GM04504 (cell line): ENCODE measurements at regions not wholly inside any gene's neighbourhood (a gene's known extent, or its start where the extent isn't known, plus 50 kb on each side); places are given as distances from the start of the nearest gene placed in this dataset.

Source experiments
- DNase-seq: peaks from one replicate; pipeline ENCODE4 v3.0.0-alpha.2; 2012; ENCODE audit warnings: low read depth

DNA sequence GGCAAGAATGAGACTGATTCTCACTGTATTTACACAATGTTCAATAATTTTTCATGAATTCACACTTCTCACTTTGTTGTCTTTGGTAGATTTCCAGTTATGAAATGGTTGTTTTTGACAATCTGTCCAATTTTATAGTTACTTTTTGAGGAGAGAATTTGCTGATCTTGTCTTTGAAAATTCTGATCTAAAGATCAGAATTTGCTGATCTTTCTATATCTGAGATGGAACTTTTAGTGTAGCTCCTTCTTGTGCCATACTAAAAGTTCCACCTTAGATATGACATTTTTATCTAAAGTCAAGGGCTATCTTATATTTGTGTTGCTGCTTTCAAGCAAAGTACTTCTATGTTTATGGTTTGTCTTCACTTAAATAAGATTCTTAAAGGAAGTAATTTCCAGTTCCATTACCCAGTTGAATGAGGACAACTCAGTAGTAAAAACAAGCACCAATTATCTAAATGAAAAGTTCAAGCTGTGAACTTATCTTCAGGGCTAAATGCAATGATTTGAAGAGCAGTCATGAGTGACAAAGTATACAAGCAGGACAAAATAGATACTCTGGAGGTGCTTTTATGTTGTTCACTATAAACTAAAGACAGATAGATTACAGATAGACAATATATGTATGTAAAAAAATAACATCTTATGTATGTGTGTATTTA, 76.4 kb upstream of the FOXG1 start:
- no peak for DNase-seq

DNA sequence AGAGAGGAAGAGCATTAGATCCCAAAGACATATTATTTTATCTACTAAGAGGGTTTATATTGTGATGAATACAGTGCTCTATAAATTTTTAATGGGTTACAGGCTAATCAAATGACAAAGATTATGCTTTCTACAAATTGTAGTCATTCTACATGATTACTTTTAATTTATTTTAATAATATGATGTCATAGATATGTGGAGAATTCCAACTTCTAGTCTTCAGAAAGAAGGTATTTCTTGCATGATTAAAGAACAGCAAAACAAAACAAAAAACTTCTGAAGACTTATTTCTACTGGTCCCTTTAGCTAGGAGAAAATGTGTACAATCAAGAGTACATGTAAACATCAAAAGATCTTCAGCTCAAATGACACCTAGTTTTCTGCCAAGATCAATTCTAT, 71.5 kb upstream of the FOXG1 start:
- no peak for DNase-seq

DNA sequence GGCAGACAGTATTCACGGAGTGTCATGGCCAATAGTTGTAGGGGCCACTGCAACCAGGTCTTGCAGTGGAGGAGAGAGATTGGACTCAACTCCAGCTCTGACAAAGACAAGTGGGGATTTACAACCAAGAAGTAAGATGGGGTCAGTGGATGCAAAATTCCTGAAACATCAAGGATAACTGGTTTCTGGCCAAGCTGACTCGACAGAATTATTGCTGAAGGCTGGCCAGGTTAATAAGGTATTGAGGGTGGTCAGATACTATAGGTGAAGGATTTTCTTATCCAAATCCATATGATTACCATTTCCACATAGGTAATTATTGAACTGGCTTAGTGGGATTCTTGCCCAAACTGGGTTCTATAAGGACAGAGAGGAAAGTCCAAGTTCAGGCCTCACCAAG, 64.9 kb upstream of the FOXG1 start:
- DNase-seq = no peak

DNA sequence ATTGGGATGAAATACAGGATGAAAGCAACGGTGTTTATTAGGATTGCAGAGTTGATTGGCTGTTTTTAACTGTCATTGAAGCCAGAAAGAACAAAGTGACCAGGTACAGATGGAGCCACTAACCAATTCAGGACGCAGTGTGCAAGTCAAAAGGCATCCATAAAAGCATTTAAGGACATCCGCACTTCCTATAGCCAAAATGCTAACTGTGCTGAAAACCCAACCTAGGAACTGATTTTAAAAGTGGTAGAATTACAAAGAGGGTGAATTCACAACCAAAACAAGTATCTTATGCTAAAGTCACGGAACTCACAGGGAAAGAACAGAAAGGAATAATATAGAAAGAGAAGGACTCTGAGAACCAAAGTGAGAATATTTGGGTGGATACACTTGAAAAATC, 63.1 kb upstream of the FOXG1 start:
- no peak for DNase-seq

DNA sequence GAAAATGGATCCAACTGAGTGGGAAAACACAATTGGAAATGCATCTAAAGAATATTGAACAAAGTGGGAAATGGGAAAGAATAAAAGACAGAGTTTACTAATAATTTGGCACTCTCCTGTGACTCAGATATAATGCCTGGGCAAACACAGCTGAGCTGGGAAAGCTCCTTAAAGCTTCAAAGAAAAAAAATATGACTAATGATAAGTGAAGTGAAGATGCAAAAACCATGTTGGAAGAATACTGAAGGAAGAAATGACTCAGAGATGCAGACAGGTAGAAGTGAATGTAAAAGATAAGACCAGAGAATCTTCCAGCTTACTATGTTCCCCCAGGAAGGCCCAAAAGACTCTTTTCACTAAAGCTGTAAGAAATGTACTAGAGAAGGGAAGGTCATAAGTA, 62.4 kb upstream of the FOXG1 start:
- DNase-seq = no peak

DNA sequence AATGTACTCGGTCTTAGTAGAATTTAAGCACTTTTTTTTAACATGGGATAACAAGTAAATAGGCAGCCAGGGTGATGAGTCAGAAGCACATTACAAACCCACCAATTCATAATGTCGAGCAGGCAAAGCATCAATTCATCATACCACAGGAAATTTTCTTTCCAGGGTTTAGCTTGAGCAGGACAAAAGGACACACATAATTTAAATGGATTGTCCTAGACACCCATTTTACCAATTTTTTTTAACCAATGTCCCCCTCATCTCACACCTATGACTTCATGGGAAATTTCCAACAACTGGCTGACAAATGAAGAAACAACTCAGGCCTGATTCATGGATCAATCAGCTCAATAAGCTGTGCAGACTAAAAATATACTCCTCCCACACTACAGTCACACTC, 58.8 kb upstream of the FOXG1 start:
- peak; percentile 3 for DNase-seq

DNA sequence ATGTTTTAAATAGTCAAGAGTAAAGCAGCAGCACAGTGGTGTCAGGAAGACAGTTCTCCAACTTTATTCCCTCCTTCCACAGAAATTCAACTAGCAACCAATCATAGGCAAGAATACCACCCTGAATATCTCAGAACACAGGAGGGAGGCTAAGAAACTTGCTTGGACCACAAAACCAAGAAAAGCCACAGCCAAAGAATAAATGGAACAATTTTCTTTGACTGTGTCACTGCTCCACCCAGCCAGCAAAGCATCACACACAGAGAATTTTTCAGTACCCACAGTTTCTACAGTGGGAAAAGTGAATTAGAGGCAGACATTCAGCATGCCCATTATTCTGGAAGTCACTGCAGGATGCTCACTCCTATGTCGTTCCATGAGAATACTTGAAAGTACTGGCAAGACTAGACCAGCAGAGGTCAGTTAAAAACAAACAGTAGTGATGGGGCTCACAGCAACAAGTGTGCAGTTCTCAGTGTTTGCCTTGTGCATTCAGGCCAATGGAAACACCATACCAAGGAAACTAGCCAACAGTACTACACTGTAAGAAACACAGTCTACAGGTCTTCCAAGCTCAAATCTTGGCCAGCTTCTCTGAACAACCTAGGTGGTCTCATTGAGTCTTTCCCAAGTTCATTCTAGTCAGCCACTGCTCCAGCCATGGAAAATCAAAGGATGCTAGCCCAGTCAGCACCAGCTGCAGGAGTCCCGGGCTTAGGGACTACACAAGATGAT, 56.8 kb upstream of the FOXG1 start:
- no peak for DNase-seq
